Mesothelial cell of epicardium (in vitro differentiated cells): ENCODE measurements at regions not wholly inside any gene's neighbourhood (a gene's known extent, or its start where the extent isn't known, plus 50 kb on each side); places are given as distances from the start of the nearest gene placed in this dataset.

Experiments used
- DNase-seq, 2 experiments: peaks; one replicate each; pipeline ENCODE4 v3.0.0; 2021; ENCODE audit warnings: low spot score in 2 of 2; ENCODE audit not compliant: unreplicated experiment in 2 of 2
- H3K27ac Mint-ChIP-seq: 2 replicates; pipeline ENCODE4 v1.8.0; 2021; ENCODE audit warnings: mixed read lengths
- H3K27me3 Mint-ChIP-seq: 2 replicates; pipeline ENCODE4 v1.8.0; 2021; ENCODE audit warnings: low read depth, mixed read lengths
- H3K36me3 Mint-ChIP-seq: 2 replicates; pipeline ENCODE4 v1.8.0; 2021; ENCODE audit warnings: mixed read lengths
- H3K4me1 Mint-ChIP-seq: 2 replicates; pipeline ENCODE4 v1.8.0; 2021; ENCODE audit warnings: mixed read lengths
- H3K4me3 Mint-ChIP-seq: 2 replicates; pipeline ENCODE4 v1.8.0; 2021; ENCODE audit warnings: mild to moderate bottlenecking, moderate library complexity, mixed read lengths
- H3K9me3 Mint-ChIP-seq: 2 replicates; pipeline ENCODE4 v1.8.0; 2021; ENCODE audit warnings: mixed read lengths
- CTCF ChIP-seq: fragments of 200-600 bp; sonication (generic); IDR thresholded peaks from one replicate; pipeline ENCODE4 v1.5.0; 2021; ENCODE audit warnings: antibody characterized with exemption; ENCODE audit not compliant: unreplicated experiment

GRCh38 chr12:24044941-24045703 is 95.7 kb upstream of the SOX5 start:
- Mint-ChIP-seq H3K4me1 (peaks cover 19% of the 10 kb centered on the region), H3K27me3 (no peaks in the 10 kb centered on the region), H3K36me3 (no peaks in the 10 kb centered on the region), H3K4me3 (no peak overlapping the region), H3K9me3 (peaks cover 9% of the 10 kb centered on the region), H3K27ac (no peak overlapping the region)
- DNase-seq: no peak
- TF ChIP-seq CTCF: no peak

- Mint-ChIP-seq H3K36me3 (no peaks in the 10 kb centered on the region), H3K27me3 (no peaks in the 10 kb centered on the region), H3K27ac (no peak overlapping the region), H3K4me3 (no peak overlapping the region), H3K4me1 (peaks cover 25% of the 10 kb centered on the region), H3K9me3 (peaks cover 5% of the 10 kb centered on the region)
- no peak for TF ChIP-seq CTCF
- DNase-seq: no peak
Measured at GRCh38 chr12:24042651-24043050, 93.2 kb upstream of the SOX5 start.

DNA sequence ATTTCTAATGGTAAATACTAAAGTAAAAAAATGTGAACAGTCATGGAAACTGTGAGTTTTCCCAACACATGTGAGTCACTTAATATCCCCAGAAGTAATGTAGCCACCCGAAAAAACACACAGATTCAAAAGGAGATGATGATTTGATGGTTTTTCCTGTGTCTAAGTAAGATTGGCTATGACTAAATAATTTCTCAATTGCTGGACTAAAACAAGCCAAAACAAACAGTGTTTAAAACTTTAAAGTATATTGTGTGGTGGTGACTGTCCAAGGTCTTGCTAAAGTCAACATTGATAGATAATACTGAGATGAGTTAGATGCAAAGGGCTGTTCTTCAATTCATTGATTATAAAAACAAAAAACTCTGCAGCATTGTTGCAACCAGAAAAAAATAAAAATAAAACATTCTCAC is 89.6 kb upstream of the SOX5 start:
- peaks cover 46% of the 10 kb centered on the region for H3K4me1 Mint-ChIP-seq
- no peaks in the 10 kb centered on the region for H3K36me3 Mint-ChIP-seq
- TF ChIP-seq CTCF: no peak
- H3K4me3 Mint-ChIP-seq: no peak overlapping the region
- no peak overlapping the region for H3K27ac Mint-ChIP-seq
- H3K9me3 Mint-ChIP-seq: peaks cover 5% of the 10 kb centered on the region
- no peak for DNase-seq
- no peaks in the 10 kb centered on the region for H3K27me3 Mint-ChIP-seq

- Mint-ChIP-seq H3K4me3 (no peak overlapping the region), H3K27ac (no peak overlapping the region), H3K36me3 (no peaks in the 10 kb centered on the region), H3K27me3 (no peaks in the 10 kb centered on the region), H3K9me3 (peaks cover 5% of the 10 kb centered on the region), H3K4me1 (peaks cover 52% of the 10 kb centered on the region)
- TF ChIP-seq CTCF: no peak
- no peak for DNase-seq
Measured at GRCh38 chr12:24038211-24038997, 88.9 kb upstream of the SOX5 start.

DNA sequence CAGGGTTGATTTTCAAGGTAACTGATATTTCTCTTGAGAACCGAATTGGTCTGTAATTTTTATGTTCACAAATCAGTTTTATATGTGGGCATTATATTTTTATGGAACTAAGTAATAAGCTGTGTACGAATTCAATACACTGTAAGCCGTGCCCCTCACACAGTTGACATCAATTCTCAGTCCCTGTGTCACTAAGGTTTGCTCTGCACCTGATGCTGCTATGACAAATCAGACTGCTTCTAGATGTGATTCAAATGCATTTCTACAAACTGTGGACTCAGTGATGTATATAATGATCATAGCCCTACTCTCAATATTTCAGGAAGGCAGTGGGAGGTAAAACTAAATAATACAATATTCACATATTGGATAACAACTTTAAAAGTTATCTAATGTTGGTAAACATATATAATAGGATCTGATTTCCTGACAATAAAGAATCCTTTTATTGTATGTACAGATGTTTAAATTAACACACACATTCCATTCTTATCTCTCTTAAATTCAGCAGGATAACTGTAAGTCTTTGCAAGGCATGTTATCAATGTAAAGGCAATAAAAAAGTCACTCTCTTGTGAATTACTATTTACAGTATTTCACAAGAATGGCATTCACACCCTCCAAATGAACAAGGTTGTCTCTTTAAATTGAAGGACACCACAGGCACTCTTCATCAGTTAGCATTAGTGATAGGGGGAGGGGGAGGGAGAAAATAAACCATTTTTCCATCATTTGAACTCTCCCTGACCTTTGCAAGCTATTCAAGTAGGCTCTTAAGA is 87.2 kb upstream of the SOX5 start:
- TF ChIP-seq CTCF: no peak
- no peak overlapping the region for H3K4me3 Mint-ChIP-seq
- H3K4me1 Mint-ChIP-seq: peaks cover 54% of the 10 kb centered on the region
- H3K27me3 Mint-ChIP-seq: no peaks in the 10 kb centered on the region
- H3K9me3 Mint-ChIP-seq: no peaks in the 10 kb centered on the region
- no peak for DNase-seq
- peak overlapping the region; percentile 62 for H3K27ac Mint-ChIP-seq
- H3K36me3 Mint-ChIP-seq: no peaks in the 10 kb centered on the region
